Gastroesophageal sphincter (tissue), 4 donors: ENCODE measurements at regions not wholly inside any gene's neighbourhood (a gene's known extent, or its start where the extent isn't known, plus 50 kb on each side); places are given as distances from the start of the nearest gene placed in this dataset.

Experiments
- ATAC-seq: fragments of 150-250 bp; one replicate; pipeline ENCODE4 v1.9.1; 2016; ENCODE audit warnings: mild to moderate bottlenecking, moderate library complexity
- H3K27ac ChIP-seq, 4 donors: fragments of 200-600 bp; sonication (generic) in 3 of 4; 1 replicate in 3 of 4; 2 replicates in 1 of 4; pipeline ENCODE4 v1.5.1; 2016 to 2019
- H3K27me3 ChIP-seq: fragments of 200-600 bp; sonication (generic); one replicate; pipeline ENCODE4 v1.5.1; 2019
- H3K36me3 ChIP-seq, 2 donors: fragments of 200-600 bp; sonication (generic); one replicate each; pipeline ENCODE4 v1.5.1; 2019; ENCODE audit warnings: control low read depth in 1 of 2
- H3K4me1 ChIP-seq, 3 donors: fragments of 200-600 bp; sonication (generic); 1 replicate in 2 of 3; 2 replicates in 1 of 3; pipeline ENCODE4 v1.5.1; 2016 to 2019; ENCODE audit warnings: control low read depth in 2 of 3
- H3K4me3 ChIP-seq, 2 donors: fragments of 200-600 bp; sonication (generic); one replicate each; pipeline ENCODE4 v1.5.1; 2019; ENCODE audit warnings: mild to moderate bottlenecking in 1 of 2, moderate library complexity in 1 of 2
- H3K9me3 ChIP-seq, 3 donors: fragments of 200-600 bp; sonication (generic); one replicate each; pipeline ENCODE4 v1.5.1; 2017 to 2019; ENCODE audit warnings: control low read depth in 2 of 3
- EP300 ChIP-seq: sonication (generic); formaldehyde crosslinking; IDR thresholded peaks from one replicate; pipeline ENCODE4 v1.6.1; 2017; ENCODE audit warnings: antibody characterized with exemption, mild to moderate bottlenecking
- POLR2A ChIP-seq, 2 donors: fragments of 450-650 bp; IDR thresholded peaks; one replicate each; pipeline ENCODE4 v1.6.1; 2017; ENCODE audit warnings: antibody characterized with exemption in 2 of 2, mild to moderate bottlenecking in 2 of 2, moderate library complexity in 1 of 2
- POLR2AphosphoS5 ChIP-seq: sonication (generic); formaldehyde crosslinking; IDR thresholded peaks from one replicate; pipeline ENCODE4 v1.6.1; 2017; ENCODE audit warnings: antibody characterized with exemption
- WGBS, 2 donors: methylation state at CpG; one replicate each; pipeline ENCODE4 v1.1.5; 2018; ENCODE audit warnings: low coverage in 1 of 2; 5-methylcytosine and 5-hydroxymethylcytosine counted together
- TF ChIP-seq, protein P1 (sequence below), 4 experiments: fragments of 200-600 bp in 2 of 4; fragments of 450-650 bp in 2 of 4; sonication (generic) in 1 of 4; IDR thresholded peaks; one replicate each; pipeline ENCODE4 v1.5.1; 2017 to 2019; ENCODE audit warnings: antibody characterized with exemption in 4 of 4, mild to moderate bottlenecking in 2 of 4, moderate library complexity in 2 of 4

- no peak for ATAC-seq
- Histone ChIP-seq H3K4me3 (no peak overlapping the region), H3K4me1 (no peaks in the 10 kb centered on the region), H3K36me3 (no peaks in the 10 kb centered on the region), H3K27ac (no peak overlapping the region), H3K27me3 (no peaks in the 10 kb centered on the region), H3K9me3 (no peaks in the 10 kb centered on the region)
- TF ChIP-seq POLR2A (IDR thresholded peaks at IDR 0.05) (no peak), EP300 (no peak)
- whole genome bisulfite sequencing, 2 donors = 62 to 75% methylated on average over 1 of the region's 1 CpG
Observed at GRCh38 chr10:107971973-107972372, 807.5 kb upstream of the SORCS1 start.

DNA sequence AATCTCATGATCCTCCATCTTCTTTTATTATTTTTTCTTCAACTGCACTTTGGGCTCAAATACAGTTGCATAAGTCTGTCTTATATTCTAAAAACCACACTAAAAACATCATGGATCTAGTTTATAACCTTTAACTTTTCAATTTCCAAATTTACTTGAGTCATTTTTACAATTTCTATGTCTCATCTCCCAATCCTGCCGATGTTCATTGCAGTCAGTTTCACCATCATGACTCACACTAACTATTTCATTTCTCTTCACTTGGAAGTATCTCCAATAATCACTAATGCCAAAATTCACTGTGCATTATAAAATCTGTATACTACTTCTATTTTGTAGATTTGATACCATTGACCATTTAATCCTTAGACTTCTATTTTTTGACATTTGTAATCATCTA lies 806.9 kb upstream of the SORCS1 start:
- Histone ChIP-seq H3K36me3 (no peaks in the 10 kb centered on the region), H3K9me3 (no peaks in the 10 kb centered on the region), H3K27ac (no peak overlapping the region), H3K27me3 (no peaks in the 10 kb centered on the region), H3K4me1 (no peaks in the 10 kb centered on the region), H3K4me3 (no peak overlapping the region)
- no peak for ATAC-seq
- no peak for TF ChIP-seq EP300
- no peak for TF ChIP-seq POLR2AphosphoS5
- TF ChIP-seq, protein P1, sequence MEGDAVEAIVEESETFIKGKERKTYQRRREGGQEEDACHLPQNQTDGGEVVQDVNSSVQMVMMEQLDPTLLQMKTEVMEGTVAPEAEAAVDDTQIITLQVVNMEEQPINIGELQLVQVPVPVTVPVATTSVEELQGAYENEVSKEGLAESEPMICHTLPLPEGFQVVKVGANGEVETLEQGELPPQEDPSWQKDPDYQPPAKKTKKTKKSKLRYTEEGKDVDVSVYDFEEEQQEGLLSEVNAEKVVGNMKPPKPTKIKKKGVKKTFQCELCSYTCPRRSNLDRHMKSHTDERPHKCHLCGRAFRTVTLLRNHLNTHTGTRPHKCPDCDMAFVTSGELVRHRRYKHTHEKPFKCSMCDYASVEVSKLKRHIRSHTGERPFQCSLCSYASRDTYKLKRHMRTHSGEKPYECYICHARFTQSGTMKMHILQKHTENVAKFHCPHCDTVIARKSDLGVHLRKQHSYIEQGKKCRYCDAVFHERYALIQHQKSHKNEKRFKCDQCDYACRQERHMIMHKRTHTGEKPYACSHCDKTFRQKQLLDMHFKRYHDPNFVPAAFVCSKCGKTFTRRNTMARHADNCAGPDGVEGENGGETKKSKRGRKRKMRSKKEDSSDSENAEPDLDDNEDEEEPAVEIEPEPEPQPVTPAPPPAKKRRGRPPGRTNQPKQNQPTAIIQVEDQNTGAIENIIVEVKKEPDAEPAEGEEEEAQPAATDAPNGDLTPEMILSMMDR (IDR thresholded peaks at IDR 0.05) = no peak
- TF ChIP-seq POLR2A (IDR thresholded peaks at IDR 0.05) = no peak
- WGBS, 2 donors = 63 to 64% methylated on average over 1 of the region's 1 CpG

GRCh38 chr10:107970512-107970911 lies 806.0 kb upstream of the SORCS1 start:
- 88 to 89% methylated on average over 3 of the region's 3 CpGs for WGBS, 2 donors
- no peak for ATAC-seq
- Histone ChIP-seq H3K4me1 (no peaks in the 10 kb centered on the region), H3K9me3 (no peaks in the 10 kb centered on the region), H3K36me3 (no peaks in the 10 kb centered on the region), H3K27me3 (no peaks in the 10 kb centered on the region), H3K4me3 (no peak overlapping the region), H3K27ac (no peak overlapping the region)
- TF ChIP-seq POLR2AphosphoS5 (no peak), POLR2A (IDR thresholded peaks at IDR 0.05) (no peak), EP300 (no peak)
- TF ChIP-seq, protein P1 (IDR thresholded peaks at IDR 0.05) = no peak

- ATAC-seq = no peak
- no peak overlapping the region for H3K27ac ChIP-seq
- H3K9me3 ChIP-seq = no peaks in the 10 kb centered on the region
- 75 to 81% methylated on average over 3 of the region's 3 CpGs for WGBS, 2 donors
- H3K36me3 ChIP-seq = no peaks in the 10 kb centered on the region
- no peak overlapping the region for H3K4me3 ChIP-seq
- H3K4me1 ChIP-seq = no peaks in the 10 kb centered on the region
- TF ChIP-seq, protein P1 (IDR thresholded peaks at IDR 0.05) = no peak
- TF ChIP-seq POLR2AphosphoS5 (no peak), EP300 (no peak), POLR2A (IDR thresholded peaks at IDR 0.05) (no peak)
- no peaks in the 10 kb centered on the region for H3K27me3 ChIP-seq
Observed at GRCh38 chr10:107969936-107970335, 805.4 kb upstream of the SORCS1 start.

DNA sequence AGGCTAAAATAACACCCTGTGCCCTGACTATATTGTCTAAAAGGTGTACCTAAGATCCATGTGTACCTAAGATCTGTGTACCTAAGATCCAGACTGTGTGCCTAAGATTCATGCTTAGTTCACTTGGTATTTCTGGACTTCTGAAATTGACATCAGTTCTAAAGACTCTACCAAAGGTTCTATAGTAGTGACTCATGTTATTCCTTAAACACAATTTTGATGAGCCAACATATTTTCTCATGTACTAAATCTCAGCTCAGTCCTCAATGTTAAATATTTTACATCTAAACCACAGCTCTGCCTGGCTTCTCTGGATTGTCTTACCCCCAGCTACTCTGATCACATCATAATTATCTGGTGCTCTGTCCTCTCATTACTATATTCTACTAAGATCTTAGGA lies 802.3 kb upstream of the SORCS1 start:
- no peak for ATAC-seq
- Histone ChIP-seq H3K27me3 (no peaks in the 10 kb centered on the region), H3K9me3 (no peaks in the 10 kb centered on the region), H3K27ac (no peak overlapping the region), H3K4me3 (no peak overlapping the region), H3K36me3 (no peaks in the 10 kb centered on the region), H3K4me1 (no peaks in the 10 kb centered on the region)
- TF ChIP-seq, protein P1 (IDR thresholded peaks at IDR 0.05) = no peak
- no peak for TF ChIP-seq POLR2AphosphoS5
